Muscle layer of duodenum (tissue), 2 donors: ENCODE measurements at regions not wholly inside any gene's neighbourhood (a gene's known extent, or its start where the extent isn't known, plus 50 kb on each side); places are given as distances from the start of the nearest gene placed in this dataset.

Experiments
- H3K27ac ChIP-seq: one replicate; pipeline ENCODE4 v1.7.0; 2013; ENCODE audit warnings: mild to moderate bottlenecking, low read length
- H3K27me3 ChIP-seq: one replicate; pipeline ENCODE4 v1.7.0; 2013; ENCODE audit warnings: low read depth, mild to moderate bottlenecking, control low read depth, low read length
- H3K36me3 ChIP-seq, 2 donors: one replicate each; pipeline ENCODE4 v1.7.0; 2013; ENCODE audit warnings: low read length in 2 of 2, control low read depth in 1 of 2, mild to moderate bottlenecking in 1 of 2; ENCODE audit not compliant: insufficient read depth in 2 of 2, control insufficient read depth in 1 of 2
- H3K4me1 ChIP-seq, 2 donors: one replicate each; pipeline ENCODE4 v1.7.0; 2013; ENCODE audit warnings: low read length in 2 of 2, mild to moderate bottlenecking in 2 of 2, control low read depth in 1 of 2, moderate library complexity in 1 of 2; ENCODE audit not compliant: insufficient read depth in 2 of 2, control insufficient read depth in 1 of 2
- H3K4me3 ChIP-seq, 2 donors: one replicate each; pipeline ENCODE4 v1.7.0; 2013; ENCODE audit warnings: low read length in 2 of 2, low read depth in 1 of 2, mild to moderate bottlenecking in 1 of 2
- H3K9me3 ChIP-seq, 2 donors: one replicate each; pipeline ENCODE4 v1.7.0; 2013; ENCODE audit warnings: low read length in 2 of 2, control low read depth in 1 of 2, mild to moderate bottlenecking in 1 of 2; ENCODE audit not compliant: control insufficient read depth in 1 of 2
- donor health status: healthy.

DNA sequence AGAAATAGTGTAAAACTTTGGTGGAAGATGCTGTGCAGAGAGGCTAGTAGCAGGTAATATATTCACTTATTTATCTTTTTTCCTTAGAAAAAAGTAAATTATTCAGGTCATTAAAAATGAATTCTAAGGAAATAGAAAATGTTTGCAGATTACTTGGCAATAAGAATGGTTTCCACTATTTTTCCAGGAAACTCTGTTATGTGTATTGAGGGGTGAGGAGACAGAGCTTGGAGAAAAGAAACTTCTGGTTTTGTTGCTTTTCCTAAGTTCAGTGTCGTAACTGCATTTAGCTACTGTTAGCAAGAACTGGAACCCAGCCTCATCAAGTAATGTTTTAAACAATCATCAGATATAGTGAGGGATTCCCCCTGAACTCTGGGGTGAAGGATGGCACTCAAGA lies 79.2 kb upstream of the SMLR1 start:
- Histone ChIP-seq H3K4me3 (no peak overlapping the region), H3K9me3 (peaks cover 0 to 10% of the 10 kb centered on the region in 2 donors), H3K36me3 (no peaks in the 10 kb centered on the region), H3K27ac (no peak overlapping the region), H3K27me3 (no peaks in the 10 kb centered on the region), H3K4me1 (no peaks in the 10 kb centered on the region)

DNA sequence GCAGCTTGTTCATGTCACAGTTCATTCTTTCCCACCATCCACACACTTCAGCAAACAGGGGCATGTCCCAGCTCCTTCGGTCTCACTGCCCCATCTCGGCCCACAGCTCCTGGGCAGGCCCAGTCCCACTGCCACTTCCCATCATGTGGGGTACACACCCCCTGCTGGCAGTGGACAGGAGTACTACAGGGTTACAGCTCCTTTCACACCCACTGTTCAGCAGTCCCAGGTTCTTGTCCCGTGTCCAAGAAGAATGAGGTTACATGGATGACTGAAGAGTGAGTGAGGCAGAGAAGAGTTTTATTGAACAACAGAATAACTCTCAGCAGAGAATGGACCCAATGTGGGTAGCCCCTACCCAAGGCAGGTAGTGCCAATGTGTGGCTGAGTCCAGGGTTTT lies 77.8 kb upstream of the SMLR1 start:
- Histone ChIP-seq H3K9me3 (peaks cover 0 to 10% of the 10 kb centered on the region in 2 donors), H3K36me3 (no peaks in the 10 kb centered on the region), H3K27me3 (no peaks in the 10 kb centered on the region), H3K27ac (no peak overlapping the region), H3K4me1 (no peaks in the 10 kb centered on the region), H3K4me3 (no peak overlapping the region)

DNA sequence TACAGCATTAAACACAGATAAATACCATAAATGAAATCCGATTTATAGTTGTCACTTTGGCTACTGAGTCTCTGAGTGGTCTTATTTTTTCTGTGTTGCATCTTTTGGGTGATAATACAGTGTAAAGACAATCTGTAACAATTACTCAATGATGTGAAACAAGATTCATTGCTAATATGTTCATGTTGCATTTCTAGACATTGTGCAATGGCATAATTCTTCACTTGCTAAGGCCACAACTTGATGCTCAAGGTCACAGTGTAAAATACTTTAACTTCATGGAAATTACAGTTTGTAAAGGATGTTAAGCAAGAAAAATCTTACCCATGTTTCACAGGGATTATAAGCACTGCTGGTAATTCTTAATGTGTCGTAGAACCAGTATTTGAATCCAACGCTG lies 74.9 kb upstream of the SMLR1 start:
- Histone ChIP-seq H3K27me3 (no peaks in the 10 kb centered on the region), H3K27ac (no peak overlapping the region)

DNA sequence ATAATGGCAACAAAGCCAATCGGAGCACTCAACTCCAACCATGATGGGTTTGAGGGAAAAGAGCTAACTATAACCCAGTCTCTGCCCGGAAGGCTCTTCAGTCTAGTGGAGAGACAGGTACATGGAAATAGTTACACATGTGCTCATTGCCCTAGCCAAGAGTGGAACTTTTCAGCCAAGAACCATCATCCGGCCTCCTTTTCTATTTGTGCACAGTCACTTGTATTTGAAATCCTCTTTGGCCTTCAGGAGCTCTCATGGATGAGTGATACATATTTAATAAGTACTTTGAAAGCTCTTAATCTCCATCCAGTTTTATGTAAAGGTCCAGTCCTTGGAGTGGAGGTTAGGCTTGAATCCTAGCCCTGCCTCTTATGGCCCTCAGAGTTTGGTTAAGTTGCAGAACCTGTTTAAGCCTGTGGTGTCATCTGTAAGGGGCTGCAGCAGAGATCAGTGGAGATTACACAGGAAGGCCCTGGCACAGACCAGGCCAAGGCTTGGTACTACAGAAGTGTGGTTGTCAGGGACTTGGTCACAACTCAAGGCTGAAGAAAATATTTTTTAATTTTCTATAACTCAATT lies 72.3 kb upstream of the SMLR1 start:
- Histone ChIP-seq H3K27ac (no peak overlapping the region), H3K4me3 (no peak overlapping the region), H3K4me1 (no peaks in the 10 kb centered on the region), H3K36me3 (no peaks in the 10 kb centered on the region), H3K27me3 (no peaks in the 10 kb centered on the region), H3K9me3 (peaks cover 0 to under 1% of the 10 kb centered on the region in 2 donors)

More for the DNA sequence above, 74.9 kb upstream of the SMLR1 start:
- no peaks in the 10 kb centered on the region for H3K4me1 ChIP-seq
- no peaks in the 10 kb centered on the region for H3K36me3 ChIP-seq
- no peak overlapping the region for H3K4me3 ChIP-seq
- peaks cover 0 to 10% of the 10 kb centered on the region in 2 donors for H3K9me3 ChIP-seq

DNA sequence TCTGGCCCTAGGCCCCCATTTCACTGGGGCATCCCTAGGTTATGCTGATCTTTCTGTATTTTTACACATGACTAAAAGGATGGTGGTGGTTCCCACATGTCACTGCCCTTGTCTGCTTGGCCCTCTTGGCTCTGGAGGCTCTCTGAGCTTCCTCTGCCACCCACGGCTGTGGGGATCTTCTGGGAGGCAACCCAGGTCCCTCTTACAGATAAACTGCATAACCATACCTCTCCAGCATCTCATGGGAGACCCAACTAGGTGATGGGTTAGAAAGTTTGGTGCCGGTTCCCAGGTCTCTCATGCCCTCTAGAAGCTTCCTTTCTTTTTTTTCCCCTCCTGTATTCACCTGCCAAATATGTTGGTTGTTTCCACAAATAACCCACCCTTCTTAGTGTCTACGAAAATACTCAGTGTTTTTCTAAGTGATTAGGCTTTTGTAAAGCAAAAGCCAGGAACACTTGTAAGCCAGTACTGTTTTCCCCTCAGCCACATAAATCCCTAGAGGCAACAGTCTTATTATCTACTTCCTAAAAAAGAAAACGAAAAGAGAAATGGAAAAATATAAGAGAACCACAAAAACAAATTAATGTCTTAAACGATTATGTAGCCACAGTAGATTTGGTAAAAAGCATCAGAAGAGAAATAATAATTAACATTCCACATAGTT lies 71.7 kb upstream of the SMLR1 start:
- H3K27ac ChIP-seq = no peak overlapping the region
- H3K4me1 ChIP-seq = no peaks in the 10 kb centered on the region
- H3K4me3 ChIP-seq = no peak overlapping the region
- H3K9me3 ChIP-seq = no peaks in the 10 kb centered on the region
- no peaks in the 10 kb centered on the region for H3K27me3 ChIP-seq
- no peaks in the 10 kb centered on the region for H3K36me3 ChIP-seq

DNA sequence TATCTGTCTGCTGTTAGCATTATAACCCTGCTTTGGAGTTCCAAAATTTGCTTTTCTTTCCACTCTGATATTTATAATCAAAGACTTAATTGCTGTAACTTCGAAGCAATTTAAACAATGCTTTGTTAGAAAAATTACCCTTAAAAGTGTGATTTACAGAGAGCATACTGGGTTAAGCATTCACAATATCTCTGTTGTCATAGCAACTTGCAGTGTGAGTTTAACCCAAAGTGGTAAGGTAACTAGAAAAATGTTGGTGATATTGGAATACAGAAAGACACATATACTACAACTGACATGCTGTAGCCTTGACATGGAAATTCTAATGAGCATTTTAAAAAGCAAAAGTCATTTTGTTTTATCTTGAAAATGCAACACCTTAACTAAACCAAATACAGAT lies 70.4 kb upstream of the SMLR1 start:
- H3K27ac ChIP-seq = no peak overlapping the region
- no peaks in the 10 kb centered on the region for H3K27me3 ChIP-seq
- H3K36me3 ChIP-seq = no peaks in the 10 kb centered on the region
- H3K9me3 ChIP-seq = no peaks in the 10 kb centered on the region
- no peak overlapping the region for H3K4me3 ChIP-seq
- H3K4me1 ChIP-seq = no peaks in the 10 kb centered on the region

DNA sequence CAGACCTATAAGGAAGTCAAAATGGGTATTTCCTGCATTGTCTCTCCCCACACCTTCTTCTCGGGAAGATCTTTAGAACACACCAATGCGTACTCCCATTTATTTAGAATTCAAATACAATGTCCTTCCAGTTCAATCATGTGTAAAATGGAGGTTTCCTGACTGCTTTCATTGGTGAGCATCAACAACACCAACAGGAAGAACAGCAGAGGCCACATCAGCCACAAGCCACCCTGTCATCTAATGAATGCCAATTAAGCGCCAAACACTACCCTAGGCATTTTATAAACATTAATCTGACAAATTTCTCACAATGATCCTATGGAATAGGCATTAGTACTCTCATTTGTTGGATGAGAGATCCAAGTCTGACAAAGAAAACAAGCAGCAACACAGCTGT lies 68.4 kb upstream of the SMLR1 start:
- no peaks in the 10 kb centered on the region for H3K9me3 ChIP-seq
- H3K4me1 ChIP-seq = no peaks in the 10 kb centered on the region
- no peak overlapping the region for H3K27ac ChIP-seq
- no peaks in the 10 kb centered on the region for H3K27me3 ChIP-seq
- H3K4me3 ChIP-seq = no peak overlapping the region
- H3K36me3 ChIP-seq = no peaks in the 10 kb centered on the region

DNA sequence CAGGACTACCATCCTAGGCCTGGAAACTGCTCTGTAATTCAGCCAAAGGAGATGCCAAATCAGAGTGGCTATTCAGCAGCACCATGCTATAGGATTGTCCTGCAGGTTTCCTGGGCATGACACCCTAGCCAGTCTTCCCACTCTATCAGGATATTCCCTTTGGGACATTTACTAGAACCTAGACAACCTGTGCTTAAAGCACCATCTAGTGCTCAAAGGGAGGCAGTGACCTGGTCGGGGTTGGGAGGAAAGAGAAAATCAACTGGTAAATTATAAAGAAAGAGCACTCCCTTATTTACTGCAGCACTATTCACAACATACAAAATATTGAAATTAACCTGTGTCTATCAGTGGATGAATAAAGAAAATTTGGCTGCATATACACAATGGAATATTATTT lies 67.2 kb upstream of the SMLR1 start:
- Histone ChIP-seq H3K27me3 (no peaks in the 10 kb centered on the region), H3K36me3 (no peaks in the 10 kb centered on the region), H3K27ac (no peak overlapping the region), H3K9me3 (no peaks in the 10 kb centered on the region), H3K4me1 (no peaks in the 10 kb centered on the region), H3K4me3 (no peak overlapping the region)

DNA sequence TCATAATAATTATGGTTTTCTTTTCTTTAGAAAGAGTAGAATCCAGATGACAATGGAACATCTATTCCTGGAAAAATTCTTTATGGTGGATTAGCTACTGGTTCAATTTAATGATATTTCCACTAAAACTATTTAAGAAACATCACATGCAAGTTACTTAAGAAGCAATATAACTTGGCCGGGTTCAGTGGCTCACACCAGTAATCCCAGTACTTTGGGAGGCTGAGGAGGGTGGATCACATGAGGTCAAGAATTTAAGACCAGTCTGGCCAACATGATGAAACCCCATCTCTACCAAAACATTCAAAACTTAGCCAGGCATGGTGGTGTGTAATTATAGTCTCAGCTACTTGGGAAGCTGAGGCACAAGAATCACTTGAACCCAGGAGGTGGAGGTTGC lies 65.9 kb upstream of the SMLR1 start:
- Histone ChIP-seq H3K4me3 (no peak overlapping the region), H3K27me3 (no peaks in the 10 kb centered on the region), H3K36me3 (no peaks in the 10 kb centered on the region), H3K9me3 (no peaks in the 10 kb centered on the region), H3K27ac (no peak overlapping the region), H3K4me1 (no peaks in the 10 kb centered on the region)

DNA sequence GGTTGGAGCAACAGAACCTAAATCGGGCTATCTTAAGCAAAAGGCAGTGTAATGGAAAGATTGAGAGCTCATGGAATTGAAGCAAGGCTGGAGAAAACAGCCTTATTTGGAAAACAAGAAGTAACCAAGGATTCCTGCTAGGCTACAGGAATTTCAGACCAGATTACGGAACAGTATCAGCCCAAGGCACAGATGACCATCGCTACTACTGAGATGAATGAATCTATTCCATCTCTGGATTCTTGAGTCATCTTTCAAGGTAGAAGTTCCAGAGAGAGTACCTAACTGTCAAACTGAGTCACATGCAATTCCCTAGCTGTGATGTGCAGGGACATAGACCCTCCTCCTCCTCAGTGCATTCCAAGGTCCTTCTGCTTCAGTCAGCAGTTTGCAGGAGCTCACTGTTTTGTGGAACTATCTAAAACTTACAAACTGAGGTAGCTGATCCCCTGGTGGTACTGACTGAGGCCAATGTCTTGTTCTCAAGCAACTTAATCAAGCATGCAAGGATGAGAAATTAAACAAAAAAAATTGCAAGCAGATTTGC lies 62.0 kb upstream of the SMLR1 start:
- H3K9me3 ChIP-seq = no peaks in the 10 kb centered on the region
- no peaks in the 10 kb centered on the region for H3K36me3 ChIP-seq
- no peak overlapping the region for H3K27ac ChIP-seq
- no peaks in the 10 kb centered on the region for H3K27me3 ChIP-seq
- H3K4me3 ChIP-seq = no peak overlapping the region
- no peaks in the 10 kb centered on the region for H3K4me1 ChIP-seq

DNA sequence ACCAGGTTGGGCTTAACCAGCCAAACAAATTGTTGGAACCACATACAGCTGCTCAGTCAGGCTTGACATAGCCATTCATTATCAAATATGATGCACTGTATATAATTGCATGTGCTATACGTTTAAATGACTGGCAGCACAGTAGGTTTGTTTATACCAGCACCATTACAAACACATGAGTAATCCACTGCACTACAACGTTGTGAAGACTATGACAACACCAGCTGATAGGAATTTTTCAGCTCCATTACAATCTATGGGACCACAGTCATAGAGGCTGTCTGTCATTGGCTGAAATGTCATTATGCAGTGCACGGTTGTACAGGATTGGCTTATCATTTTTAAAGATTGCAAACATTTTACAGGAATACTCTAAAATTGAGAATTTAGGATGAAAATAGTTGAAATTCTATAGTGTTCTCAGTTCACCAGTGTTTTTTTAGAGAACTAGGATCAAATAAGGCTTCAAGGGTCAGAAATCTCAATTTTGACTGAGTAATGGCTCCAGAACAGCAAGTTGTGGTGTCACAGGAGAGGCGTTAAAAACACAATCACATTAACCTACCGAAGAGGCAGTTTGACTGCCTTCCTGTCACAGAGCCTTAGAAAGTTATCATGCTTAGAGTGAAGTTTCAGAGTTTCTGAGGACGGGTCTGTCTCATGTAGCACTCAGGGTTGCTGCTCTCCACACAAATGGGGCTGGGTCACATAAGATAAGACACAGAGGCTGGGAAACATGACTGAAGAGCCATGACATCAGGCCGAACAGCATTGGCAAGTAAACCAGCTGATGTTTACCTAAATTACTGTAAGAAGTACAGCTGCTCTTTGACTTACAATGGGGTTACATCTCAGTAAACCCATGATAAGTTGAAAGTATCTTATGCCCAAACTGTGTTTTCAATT lies 60.7 kb upstream of the SMLR1 start:
- Histone ChIP-seq H3K36me3 (no peaks in the 10 kb centered on the region), H3K27me3 (no peaks in the 10 kb centered on the region), H3K27ac (no peak overlapping the region), H3K4me1 (no peaks in the 10 kb centered on the region), H3K4me3 (no peak overlapping the region), H3K9me3 (no peaks in the 10 kb centered on the region)
